PC-3 (cell line): ENCODE measurements at regions not wholly inside any gene's neighbourhood (a gene's known extent, or its start where the extent isn't known, plus 50 kb on each side); places are given as distances from the start of the nearest gene placed in this dataset.

Experiments used
- ATAC-seq: fragments of 200-7000 bp; cut with Tn5 transposase; 2 replicates; pipeline ENCODE4 v1.9.1; 2020; ENCODE audit warnings: mild to moderate bottlenecking, moderate library complexity
- BruUV-seq: library from RNA; stranded (reverse); fragments of 400-500 nt; replicated peaks from 2 replicates; lab custom pipeline; 2021; lab: Mats Ljungman, UMichigan
- CTCF ChIA-PET: fragments of 300-600 bp; sonication (Branson Sonifier 250); formaldehyde crosslinking; loops from one replicate; lab custom pipeline; 2022; ENCODE audit warnings: antibody characterized with exemption; lab: Charles Lee
- POLR2A ChIA-PET: fragments of 300-600 bp; sonication (Branson Sonifier 250); formaldehyde crosslinking; loops from one replicate; lab custom pipeline; 2022; ENCODE audit warnings: antibody characterized with exemption; ENCODE audit not compliant: unreplicated experiment; lab: Charles Lee
- DNase-seq: peaks from one replicate; pipeline ENCODE4 v3.0.0-alpha.2; 2015
- H2AFZ ChIP-seq: fragments of 300-600 bp; sonication (generic); 2 replicates; pipeline ENCODE4 v1.6.0; 2016; ENCODE audit warnings: antibody characterized with exemption, low read length
- H3F3A ChIP-seq: fragments of 300-600 bp; sonication (generic); one replicate; pipeline ENCODE4 v1.6.0; 2017; ENCODE audit warnings: antibody characterized with exemption, low read length, control low read depth, mild to moderate bottlenecking; ENCODE audit not compliant: unreplicated experiment
- H3K27ac ChIP-seq: fragments of 300-600 bp; sonication (generic); 2 replicates; pipeline ENCODE4 v1.5.1; 2016; ENCODE audit warnings: mild to moderate bottlenecking, low read length
- H3K27me3 ChIP-seq: fragments of 300-600 bp; sonication (generic); 2 replicates; pipeline ENCODE4 v1.6.1; 2016; ENCODE audit warnings: low read length, mixed read lengths
- H3K36me3 ChIP-seq: fragments of 300-600 bp; sonication (generic); 2 replicates; pipeline ENCODE4 v1.6.1; 2016; ENCODE audit warnings: low read depth, mixed run types, low read length, mixed read lengths
- H3K4me1 ChIP-seq: fragments of 300-600 bp; sonication (generic); 2 replicates; pipeline ENCODE4 v1.5.1; 2016; ENCODE audit warnings: low read length; ENCODE audit not compliant: insufficient read depth
- H3K4me2 ChIP-seq: fragments of 300-600 bp; sonication (generic); 2 replicates; pipeline ENCODE4 v1.6.0; 2016; ENCODE audit warnings: low read length
- H3K4me3 ChIP-seq: fragments of 300-600 bp; sonication (generic); 2 replicates; pipeline ENCODE4 v1.5.1; 2016; ENCODE audit warnings: mild to moderate bottlenecking, low read length, mixed read lengths
- H3K79me2 ChIP-seq: fragments of 300-600 bp; sonication (generic); 2 replicates; pipeline ENCODE4 v1.6.1; 2017; ENCODE audit warnings: low read length, mixed read lengths
- H3K9ac ChIP-seq: fragments of 300-600 bp; sonication (generic); 2 replicates; pipeline ENCODE4 v1.6.0; 2016; ENCODE audit warnings: mild to moderate bottlenecking, low read length
- H3K9me2 ChIP-seq: fragments of 300-600 bp; sonication (generic); replicated peaks from 2 replicates; pipeline ENCODE4 v1.6.1; 2016; ENCODE audit warnings: mixed run types, low read length, mixed read lengths
- H3K9me3 ChIP-seq: fragments of 300-600 bp; sonication (generic); 2 replicates; pipeline ENCODE4 v1.6.1; 2016; ENCODE audit warnings: low read length, mixed read lengths
- H4K20me1 ChIP-seq: fragments of 300-600 bp; sonication (generic); 2 replicates; pipeline ENCODE4 v1.6.1; 2016; ENCODE audit warnings: low read length, mixed read lengths
- CTCF ChIP-seq: fragments of 300-600 bp; sonication (generic); conservative IDR thresholded peaks from 2 replicates; pipeline ENCODE4 v1.5.1; 2017; ENCODE audit warnings: antibody characterized with exemption, low read depth, mild to moderate bottlenecking, low read length
- EZH2 ChIP-seq: fragments of 300-600 bp; sonication (generic); IDR thresholded peaks from one replicate; pipeline ENCODE4 v1.6.1; 2017; ENCODE audit warnings: antibody characterized with exemption, mild to moderate bottlenecking, low read length; ENCODE audit not compliant: unreplicated experiment
- EZH2phosphoT487 ChIP-seq: fragments of 300-600 bp; sonication (generic); IDR thresholded peaks from 2 replicates; pipeline ENCODE4 v1.6.1; 2018; ENCODE audit warnings: mild to moderate bottlenecking, antibody characterized with exemption, low read length, borderline replicate concordance
- intact Hi-C: fragments of 100-400 bp; cut with micrococcal nuclease; formaldehyde crosslinking; loops from 2 replicates; pipeline ENCODE4 v1.9.0; 2023

GRCh38 chr1:170273291-170274130, 127.8 kb downstream of the NTMT2 start:
- H3K9ac ChIP-seq = no peak overlapping the region
- POLR2A ChIA-PET = no interaction called here

GRCh38 chr1:170274131-170274501, 128.4 kb downstream of the NTMT2 start:
- BruUV-seq = no TSS peak
- Histone ChIP-seq H4K20me1 (no peaks in the 10 kb centered on the region), H2AFZ (no peak overlapping the region), H3K9me3 (no peaks in the 10 kb centered on the region), H3K9ac (no peak overlapping the region), H3F3A (no peaks in the 10 kb centered on the region), H3K4me2 (no peak overlapping the region), H3K9me2 (no peaks in the 10 kb centered on the region), H3K4me1 (no peaks in the 10 kb centered on the region), H3K36me3 (no peaks in the 10 kb centered on the region), H3K27me3 (peaks cover 44% of the 10 kb centered on the region), H3K79me2 (no peaks in the 10 kb centered on the region), H3K27ac (no peak overlapping the region), H3K4me3 (no peak overlapping the region)
- DNase-seq (no peak), ATAC-seq (no peak)
- no peak for TF ChIP-seq CTCF
- no peak for TF ChIP-seq EZH2
- no peak for TF ChIP-seq EZH2phosphoT487
- intact Hi-C loops = no loop called here
- POLR2A ChIA-PET = no interaction called here
- CTCF ChIA-PET = no interaction called here

More at GRCh38 chr1:170273291-170274130, 127.8 kb downstream of the NTMT2 start:
- H3K9me3 ChIP-seq = no peaks in the 10 kb centered on the region
- H3K36me3 ChIP-seq = no peaks in the 10 kb centered on the region
- DNase-seq (no peak), ATAC-seq (no peak)
- no peaks in the 10 kb centered on the region for H4K20me1 ChIP-seq
- TF ChIP-seq EZH2phosphoT487 (no peak), CTCF (no peak), EZH2 (no peak)
- no peaks in the 10 kb centered on the region for H3K79me2 ChIP-seq
- no peak overlapping the region for H3K27ac ChIP-seq
- H3K4me3 ChIP-seq = no peak overlapping the region
- no peaks in the 10 kb centered on the region for H3K4me1 ChIP-seq
- CTCF ChIA-PET = no interaction called here
- intact Hi-C loops = no loop called here
- H3K9me2 ChIP-seq = no peaks in the 10 kb centered on the region
- peaks cover 50% of the 10 kb centered on the region for H3K27me3 ChIP-seq
- BruUV-seq = no TSS peak
- no peak overlapping the region for H2AFZ ChIP-seq
- H3K4me2 ChIP-seq = no peak overlapping the region
- no peaks in the 10 kb centered on the region for H3F3A ChIP-seq

- ChIA-PET POLR2A (no interaction called here), CTCF (no interaction called here)
- Histone ChIP-seq H3K79me2 (no peaks in the 10 kb centered on the region), H3K4me1 (no peaks in the 10 kb centered on the region), H3K36me3 (no peaks in the 10 kb centered on the region), H2AFZ (no peak overlapping the region), H3K4me3 (no peak overlapping the region), H3K9ac (no peak overlapping the region), H3F3A (no peaks in the 10 kb centered on the region), H4K20me1 (no peaks in the 10 kb centered on the region), H3K4me2 (no peak overlapping the region), H3K9me2 (no peaks in the 10 kb centered on the region), H3K27me3 (peaks cover 31% of the 10 kb centered on the region; the same call in 1 of the 2 replicates), H3K9me3 (no peaks in the 10 kb centered on the region), H3K27ac (no peak overlapping the region)
- no peak for ATAC-seq
- TF ChIP-seq CTCF (no peak), EZH2 (no peak), EZH2phosphoT487 (no peak)
- intact Hi-C loops = no loop called here
- no peak for DNase-seq
- no TSS peak for BruUV-seq
Observed at GRCh38 chr1:170277985-170278384, 132.2 kb downstream of the NTMT2 start.
